ENCODE measurements at regions not wholly inside any gene's neighbourhood (a gene's known extent, or its start where the extent isn't known, plus 50 kb on each side); places are given as distances from the start of the nearest gene placed in this dataset.

DNA sequence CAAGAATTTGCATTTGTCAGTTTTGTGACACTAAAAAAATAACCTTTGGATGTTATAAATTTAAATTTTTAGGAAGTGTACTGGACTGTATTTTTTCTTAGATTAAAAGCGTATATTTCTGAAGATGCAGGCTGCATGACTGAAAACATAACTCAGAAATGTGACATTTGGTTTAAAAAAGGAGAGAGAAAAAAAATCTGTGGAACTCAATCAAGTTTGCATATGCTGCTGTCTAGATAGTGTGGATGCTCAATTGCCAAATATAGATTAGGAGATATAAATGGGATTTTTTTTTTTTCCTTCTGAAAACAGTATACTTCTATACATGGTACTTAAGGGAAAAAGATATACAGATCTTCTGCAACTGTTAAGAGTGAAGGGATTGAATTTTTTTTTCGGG lies 402.3 kb downstream of the TAF11L14 start:
- H3K27ac ChIP-seq = no peak overlapping the region
- no peaks in the 10 kb centered on the region for H3K4me1 ChIP-seq
- H3K36me3 ChIP-seq = no peaks in the 10 kb centered on the region
- DNase-seq = no peak
- no peak overlapping the region for H3K4me3 ChIP-seq
- no peaks in the 10 kb centered on the region for H3K9me3 ChIP-seq
- H3K27me3 ChIP-seq = no peaks in the 10 kb centered on the region
- intact Hi-C loops (cut with DNase I; ENCODE audit: low total_unique reads) = no loop called here
- no peak for TF ChIP-seq POLR2A (IDR thresholded peaks at IDR 0.05)
- TF ChIP-seq, protein P1, sequence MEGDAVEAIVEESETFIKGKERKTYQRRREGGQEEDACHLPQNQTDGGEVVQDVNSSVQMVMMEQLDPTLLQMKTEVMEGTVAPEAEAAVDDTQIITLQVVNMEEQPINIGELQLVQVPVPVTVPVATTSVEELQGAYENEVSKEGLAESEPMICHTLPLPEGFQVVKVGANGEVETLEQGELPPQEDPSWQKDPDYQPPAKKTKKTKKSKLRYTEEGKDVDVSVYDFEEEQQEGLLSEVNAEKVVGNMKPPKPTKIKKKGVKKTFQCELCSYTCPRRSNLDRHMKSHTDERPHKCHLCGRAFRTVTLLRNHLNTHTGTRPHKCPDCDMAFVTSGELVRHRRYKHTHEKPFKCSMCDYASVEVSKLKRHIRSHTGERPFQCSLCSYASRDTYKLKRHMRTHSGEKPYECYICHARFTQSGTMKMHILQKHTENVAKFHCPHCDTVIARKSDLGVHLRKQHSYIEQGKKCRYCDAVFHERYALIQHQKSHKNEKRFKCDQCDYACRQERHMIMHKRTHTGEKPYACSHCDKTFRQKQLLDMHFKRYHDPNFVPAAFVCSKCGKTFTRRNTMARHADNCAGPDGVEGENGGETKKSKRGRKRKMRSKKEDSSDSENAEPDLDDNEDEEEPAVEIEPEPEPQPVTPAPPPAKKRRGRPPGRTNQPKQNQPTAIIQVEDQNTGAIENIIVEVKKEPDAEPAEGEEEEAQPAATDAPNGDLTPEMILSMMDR (IDR thresholded peaks at IDR 0.05) = no peak

DNA sequence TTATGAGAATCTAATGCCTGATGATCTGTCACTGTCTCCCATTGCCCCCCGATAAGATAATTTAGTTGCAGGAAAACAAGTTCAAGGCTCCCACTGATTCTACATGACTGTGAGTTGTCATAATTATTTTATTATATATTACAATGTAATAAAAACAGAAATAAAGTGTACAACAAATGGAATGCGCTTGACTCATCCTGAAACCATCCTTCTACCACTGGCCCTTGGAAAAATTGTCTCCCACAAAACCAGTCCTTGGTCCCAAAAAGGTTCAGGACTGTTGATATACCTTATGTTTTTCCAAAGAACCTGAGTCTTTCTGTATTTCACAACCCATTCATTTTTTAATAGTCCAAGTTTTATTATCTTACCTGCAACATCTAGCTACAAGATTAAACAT lies 403.5 kb downstream of the TAF11L14 start:
- H3K4me1 ChIP-seq = no peaks in the 10 kb centered on the region
- H3K9me3 ChIP-seq = no peaks in the 10 kb centered on the region
- H3K27ac ChIP-seq = no peak overlapping the region
- intact Hi-C loops (cut with DNase I; ENCODE audit: low total_unique reads) = no loop called here
- no peak for DNase-seq
- no peak overlapping the region for H3K4me3 ChIP-seq
- no peaks in the 10 kb centered on the region for H3K27me3 ChIP-seq
- no peak for TF ChIP-seq POLR2A (IDR thresholded peaks at IDR 0.05)
- TF ChIP-seq, protein P1 (IDR thresholded peaks at IDR 0.05) = no peak
- no peaks in the 10 kb centered on the region for H3K36me3 ChIP-seq

DNA sequence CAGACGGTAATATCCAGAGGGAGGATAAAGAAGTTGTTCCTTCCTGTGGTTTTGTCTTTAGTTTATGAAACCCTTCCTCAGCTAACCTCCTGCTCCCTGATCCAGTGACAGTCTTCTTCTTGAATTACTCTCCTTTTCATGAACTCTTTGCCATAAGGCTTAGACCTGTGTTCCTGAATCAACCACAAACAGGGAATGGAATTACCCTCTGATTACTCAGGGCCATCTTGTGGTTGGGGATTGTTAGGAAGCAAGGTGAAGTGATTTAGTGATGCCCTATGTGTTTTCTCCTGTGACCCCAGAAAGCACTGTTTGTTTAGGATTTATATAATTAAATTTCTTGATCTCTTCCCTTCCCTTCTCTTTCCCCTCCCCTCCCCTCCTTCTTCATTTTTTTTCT lies 409.1 kb downstream of the TAF11L14 start:
- TF ChIP-seq, protein P1 (IDR thresholded peaks at IDR 0.05) = no peak
- TF ChIP-seq POLR2A (IDR thresholded peaks at IDR 0.05) = no peak
- Histone ChIP-seq H3K4me1 (no peaks in the 10 kb centered on the region), H3K27ac (no peak overlapping the region), H3K4me3 (no peak overlapping the region), H3K9me3 (no peaks in the 10 kb centered on the region), H3K27me3 (no peaks in the 10 kb centered on the region), H3K36me3 (no peaks in the 10 kb centered on the region)
- intact Hi-C loops (cut with DNase I; ENCODE audit: low total_unique reads) = no loop called here
- DNase-seq = no peak

DNA sequence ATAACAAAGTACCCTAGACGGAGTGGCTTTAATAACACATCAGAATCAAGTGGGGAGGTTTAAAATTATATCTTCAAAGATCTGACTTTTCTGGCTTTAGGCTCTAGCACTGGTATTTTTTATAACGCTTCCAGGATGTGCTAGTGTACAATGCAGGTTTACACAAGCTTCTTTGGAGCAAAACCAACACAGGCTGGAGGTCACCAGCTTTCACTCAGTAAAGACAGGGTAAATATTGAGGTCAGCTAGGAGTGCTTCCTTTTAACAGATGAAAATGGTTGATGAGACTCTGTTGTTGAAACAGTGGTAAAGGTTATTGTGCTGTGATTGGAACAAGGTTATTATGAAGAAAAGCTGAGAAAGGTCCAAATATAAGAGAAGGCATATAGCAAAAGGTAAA lies 414.2 kb downstream of the TAF11L14 start:
- H3K27me3 ChIP-seq = no peaks in the 10 kb centered on the region
- TF ChIP-seq, protein P1 (IDR thresholded peaks at IDR 0.05) = no peak
- TF ChIP-seq POLR2A (IDR thresholded peaks at IDR 0.05) = no peak
- H3K4me1 ChIP-seq = no peaks in the 10 kb centered on the region
- intact Hi-C loops (cut with DNase I; ENCODE audit: low total_unique reads) = no loop called here
- H3K4me3 ChIP-seq = no peak overlapping the region
- no peak for DNase-seq
- H3K36me3 ChIP-seq = no peaks in the 10 kb centered on the region
- no peaks in the 10 kb centered on the region for H3K9me3 ChIP-seq
- H3K27ac ChIP-seq = no peak overlapping the region

DNA sequence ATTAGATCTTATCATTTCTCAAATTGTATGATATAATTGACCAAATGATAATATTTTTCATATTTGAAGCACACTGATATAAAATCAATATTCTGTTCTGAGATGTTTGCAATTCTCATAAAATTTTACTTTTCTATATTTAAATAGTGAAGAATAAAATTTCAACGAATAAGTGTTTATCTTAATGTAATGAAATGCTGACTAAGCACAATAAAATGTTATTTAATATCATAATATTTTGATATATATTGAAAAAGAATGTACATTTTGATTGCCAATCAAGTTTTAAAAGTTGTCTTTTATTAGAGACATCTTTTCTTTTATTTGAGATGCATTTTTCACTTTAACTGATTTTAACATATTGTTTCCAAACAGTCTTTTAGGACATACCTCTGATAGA lies 416.1 kb downstream of the TAF11L14 start:
- Histone ChIP-seq H3K27ac (no peak overlapping the region), H3K4me1 (no peaks in the 10 kb centered on the region), H3K27me3 (no peaks in the 10 kb centered on the region), H3K36me3 (no peaks in the 10 kb centered on the region), H3K9me3 (no peaks in the 10 kb centered on the region), H3K4me3 (no peak overlapping the region)
- TF ChIP-seq, protein P1 (IDR thresholded peaks at IDR 0.05) = no peak
- TF ChIP-seq POLR2A (IDR thresholded peaks at IDR 0.05) = no peak
- no peak for DNase-seq
- intact Hi-C loops (cut with DNase I; ENCODE audit: low total_unique reads) = no loop called here

Data from uterus (tissue), 3 donors.